ENCODE measurements at regions not wholly inside any gene's neighbourhood (a gene's known extent, or its start where the extent isn't known, plus 50 kb on each side); places are given as distances from the start of the nearest gene placed in this dataset.

DNA sequence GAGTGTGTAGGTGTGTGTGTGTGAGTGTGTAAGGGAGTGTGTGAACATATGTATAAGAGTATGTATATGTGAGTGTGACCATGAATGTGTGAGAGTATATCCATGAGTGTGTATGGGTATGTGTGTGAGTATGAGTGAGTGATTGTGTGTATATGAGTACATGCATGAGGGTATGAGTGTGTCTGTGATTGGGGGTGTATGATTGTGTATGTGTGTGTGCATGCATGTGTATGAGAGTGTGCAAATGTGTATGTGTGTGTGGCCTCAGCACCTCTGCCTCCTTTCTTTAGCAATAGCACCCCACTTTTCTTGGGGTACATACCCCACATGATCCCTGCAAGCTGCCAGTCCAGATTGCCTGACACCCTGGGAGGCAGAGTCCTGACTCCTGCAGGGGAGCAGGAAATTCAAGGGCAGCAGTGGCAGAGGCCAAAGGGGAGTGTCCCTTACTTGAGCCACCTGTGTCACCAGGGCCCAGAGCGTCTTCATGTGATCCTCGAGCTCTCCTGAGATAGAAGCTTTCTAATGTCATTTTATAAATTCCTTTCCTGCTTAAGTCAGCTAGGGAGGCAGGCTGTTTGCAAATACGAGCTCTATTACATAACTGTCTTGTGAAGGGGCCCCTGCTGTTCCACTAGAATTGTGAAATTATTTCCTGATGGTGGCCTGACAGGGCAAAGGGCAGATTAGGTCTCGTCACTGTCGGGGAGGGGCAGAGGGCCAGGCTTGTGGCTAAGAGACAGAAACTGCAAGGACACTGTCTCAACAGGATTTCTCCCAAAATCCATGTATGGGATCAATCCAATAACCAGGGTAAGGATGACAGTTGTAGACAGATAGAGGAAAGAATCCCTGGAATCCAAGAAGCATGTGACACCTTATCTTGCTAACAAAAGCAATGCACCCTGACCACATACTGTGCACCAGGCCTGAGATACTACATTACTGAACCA is 389.1 kb downstream of the GADD45G start:
- POLR2A ChIA-PET: interaction anchor here (0.6 kb wide), 1 partner anchor 66 kb away, joined by 3 read pairs; no protein-coding TSS in a partner anchor
- TF ChIP-seq, protein P1, sequence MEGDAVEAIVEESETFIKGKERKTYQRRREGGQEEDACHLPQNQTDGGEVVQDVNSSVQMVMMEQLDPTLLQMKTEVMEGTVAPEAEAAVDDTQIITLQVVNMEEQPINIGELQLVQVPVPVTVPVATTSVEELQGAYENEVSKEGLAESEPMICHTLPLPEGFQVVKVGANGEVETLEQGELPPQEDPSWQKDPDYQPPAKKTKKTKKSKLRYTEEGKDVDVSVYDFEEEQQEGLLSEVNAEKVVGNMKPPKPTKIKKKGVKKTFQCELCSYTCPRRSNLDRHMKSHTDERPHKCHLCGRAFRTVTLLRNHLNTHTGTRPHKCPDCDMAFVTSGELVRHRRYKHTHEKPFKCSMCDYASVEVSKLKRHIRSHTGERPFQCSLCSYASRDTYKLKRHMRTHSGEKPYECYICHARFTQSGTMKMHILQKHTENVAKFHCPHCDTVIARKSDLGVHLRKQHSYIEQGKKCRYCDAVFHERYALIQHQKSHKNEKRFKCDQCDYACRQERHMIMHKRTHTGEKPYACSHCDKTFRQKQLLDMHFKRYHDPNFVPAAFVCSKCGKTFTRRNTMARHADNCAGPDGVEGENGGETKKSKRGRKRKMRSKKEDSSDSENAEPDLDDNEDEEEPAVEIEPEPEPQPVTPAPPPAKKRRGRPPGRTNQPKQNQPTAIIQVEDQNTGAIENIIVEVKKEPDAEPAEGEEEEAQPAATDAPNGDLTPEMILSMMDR (IDR thresholded peaks at IDR 0.05): no peak
- CTCF ChIA-PET: no interaction called here
- intact Hi-C loops (cut with micrococcal nuclease): no loop called here
- ATAC-seq (no peak), DNase-seq (no peak)
- no peaks in the 10 kb centered on the region for H3K36me3 Mint-ChIP-seq (ENCODE audit: low read depth)
- no peaks in the 10 kb centered on the region for H3K9me3 Mint-ChIP-seq
- H3K4me3 Mint-ChIP-seq: no peak overlapping the region
- H3K27me3 Mint-ChIP-seq: no peaks in the 10 kb centered on the region
- no peak overlapping the region for H3K27ac Mint-ChIP-seq
- H3K4me1 Mint-ChIP-seq (ENCODE audit: low read depth): peaks cover 6% of the 10 kb centered on the region

GRCh38 chr9:89994988-89995613 is 390.3 kb downstream of the GADD45G start:
- CTCF ChIA-PET: no interaction called here
- intact Hi-C loops (cut with micrococcal nuclease): no loop called here
- H3K36me3 Mint-ChIP-seq (ENCODE audit: low read depth): no peaks in the 10 kb centered on the region
- H3K9me3 Mint-ChIP-seq: no peaks in the 10 kb centered on the region
- no peak for DNase-seq
- no peak overlapping the region for H3K27ac Mint-ChIP-seq
- POLR2A ChIA-PET: no interaction called here
- H3K4me1 Mint-ChIP-seq (ENCODE audit: low read depth): peaks cover 17% of the 10 kb centered on the region
- TF ChIP-seq, protein P1 (IDR thresholded peaks at IDR 0.05): no peak
- H3K4me3 Mint-ChIP-seq: no peak overlapping the region
- no peaks in the 10 kb centered on the region for H3K27me3 Mint-ChIP-seq
- no peak for ATAC-seq

GRCh38 chr9:89996116-89996515 is 391.3 kb downstream of the GADD45G start:
- CTCF ChIA-PET: no interaction called here

GRCh38 chr9:89996773-89997172 is 392.0 kb downstream of the GADD45G start:
- no peaks in the 10 kb centered on the region for H3K9me3 Mint-ChIP-seq
- intact Hi-C loops (cut with micrococcal nuclease): no loop called here

More at GRCh38 chr9:89996116-89996515, 391.3 kb downstream of the GADD45G start:
- peaks cover 27% of the 10 kb centered on the region for H3K4me1 Mint-ChIP-seq (ENCODE audit: low read depth)
- POLR2A ChIA-PET: no interaction called here
- no peak overlapping the region for H3K4me3 Mint-ChIP-seq
- no peaks in the 10 kb centered on the region for H3K27me3 Mint-ChIP-seq
- ATAC-seq (no peak), DNase-seq (no peak)
- no peaks in the 10 kb centered on the region for H3K36me3 Mint-ChIP-seq (ENCODE audit: low read depth)
- TF ChIP-seq, protein P1 (IDR thresholded peaks at IDR 0.05): no peak
- intact Hi-C loops (cut with micrococcal nuclease): no loop called here
- no peaks in the 10 kb centered on the region for H3K9me3 Mint-ChIP-seq
- no peak overlapping the region for H3K27ac Mint-ChIP-seq

More at GRCh38 chr9:89996773-89997172, 392.0 kb downstream of the GADD45G start:
- DNase-seq: peak; percentile 26
- Mint-ChIP-seq H3K36me3 (ENCODE audit: low read depth) (no peaks in the 10 kb centered on the region), H3K27ac (no peak overlapping the region), H3K4me3 (no peak overlapping the region), H3K27me3 (no peaks in the 10 kb centered on the region), H3K4me1 (ENCODE audit: low read depth) (peaks cover 28% of the 10 kb centered on the region)
- CTCF ChIA-PET: no interaction called here
- ATAC-seq: no peak
- POLR2A ChIA-PET: no interaction called here
- TF ChIP-seq, protein P1 (IDR thresholded peaks at IDR 0.05): no peak

Measured in activated CD8-positive, alpha-beta T cell treated with anti-CD3 and anti-CD28 coated beads for 36 hours (primary cell).